ENCODE measurements at regions not wholly inside any gene's neighbourhood (a gene's known extent, or its start where the extent isn't known, plus 50 kb on each side); places are given as distances from the start of the nearest gene placed in this dataset.

GRCh38 chrX:40816906-40817305 is 81.6 kb upstream of the MED14 start:
- TF ChIP-seq SMC3 (IDR thresholded peaks at IDR 0.05; ENCODE audit: low read depth, low read length): no peak
- no peak for TF ChIP-seq TCF12 (IDR thresholded peaks at IDR 0.05)
- TF ChIP-seq IRF3 (IDR thresholded peaks at IDR 0.05; ENCODE audit: low read depth, low read length): no peak
- no peak for TF ChIP-seq NFIC (IDR thresholded peaks at IDR 0.05; ENCODE audit: borderline replicate concordance)
- TF ChIP-seq RCOR1 (IDR thresholded peaks at IDR 0.05; ENCODE audit: low read length): no peak
- TF ChIP-seq ELF1 (IDR thresholded peaks at IDR 0.05): no peak
- no peak for TF ChIP-seq JUND (IDR thresholded peaks at IDR 0.05)
- no peak for TF ChIP-seq YY1 (IDR thresholded peaks at IDR 0.05; ENCODE audit: low read depth)
- TF ChIP-seq NRF1 (IDR thresholded peaks at IDR 0.05; ENCODE audit: low read depth, low read length): no peak
- TF ChIP-seq REST (IDR thresholded peaks at IDR 0.05; ENCODE audit: low read depth, low read length): no peak
- TF ChIP-seq ZBTB33 (IDR thresholded peaks at IDR 0.05; ENCODE audit: borderline replicate concordance, low read depth): no peak
- TF ChIP-seq MAX (IDR thresholded peaks at IDR 0.05; ENCODE audit: low read depth): no peak
- TF ChIP-seq USF1 (IDR thresholded peaks at IDR 0.05; ENCODE audit: borderline replicate concordance, low read depth): no peak
- no peak for TF ChIP-seq RXRA (IDR thresholded peaks at IDR 0.05; ENCODE audit: borderline replicate concordance, low read depth)
- no peak for TF ChIP-seq RFX5 (IDR thresholded peaks at IDR 0.05; ENCODE audit: low read length)
- TF ChIP-seq FOSL2 (IDR thresholded peaks at IDR 0.05; ENCODE audit: borderline replicate concordance, low read depth): no peak
- TF ChIP-seq CHD2 (IDR thresholded peaks at IDR 0.05; ENCODE audit: low read length, partially characterized antibody): no peak
- TF ChIP-seq TAF1 (IDR thresholded peaks at IDR 0.05; ENCODE audit: borderline replicate concordance, low read depth, low read length): no peak
- no peak for TF ChIP-seq CTCF (IDR thresholded peaks at IDR 0.05)
- Histone ChIP-seq H3F3A (replicated peaks; ENCODE audit: insufficient read depth) (no peaks in the 10 kb centered on the region), H3K27ac (ENCODE audit: low read depth in 2 of 2, low read length in 1 of 2) (no peak overlapping the region), H4K20me1 (ENCODE audit: insufficient read depth) (no peaks in the 10 kb centered on the region), H3K27me3 (ENCODE audit: insufficient read depth) (no peaks in the 10 kb centered on the region; the same call in 1 of the 2 replicates), H3K4me3 (ENCODE audit: low read depth in 2 of 2, low read length in 1 of 2) (no peak overlapping the region), H3K4me2 (no peak overlapping the region), H3K9ac (no peak overlapping the region), H3K79me2 (ENCODE audit: insufficient read depth) (no peaks in the 10 kb centered on the region), H3K9me2 (no peaks in the 10 kb centered on the region), H2AFZ (ENCODE audit: low read depth) (no peak overlapping the region), H3K9me3 (no peaks in the 10 kb centered on the region), H3K36me3 (replicated peaks in 1 of 2; ENCODE audit: control insufficient read depth in 1 of 2, insufficient read depth in 2 of 2, low read length in 1 of 2) (no peaks in the 10 kb centered on the region), H3K4me1 (ENCODE audit: control insufficient read depth in 1 of 2, insufficient read depth in 2 of 2, low read depth in 1 of 2, low read length in 1 of 2) (no peaks in the 10 kb centered on the region)
- 45% methylated on average over 6 of the region's 6 CpGs for WGBS (ENCODE audit: low lambda C conversion rate)
- no peak for DNase-seq
- POLR2A ChIA-PET: no interaction called here
- CTCF ChIA-PET: no interaction called here
